DOHH2 (cell line): ENCODE measurements at regions not wholly inside any gene's neighbourhood (a gene's known extent, or its start where the extent isn't known, plus 50 kb on each side); places are given as distances from the start of the nearest gene placed in this dataset.
"Not testable (repeated sequence)": the region's sequence is repeated elsewhere in the genome, so short reads cannot be mapped to it uniquely, and the experiment has no call there.

ENCODE experiments used
- H3F3A ChIP-seq: fragments of 200-600 bp; sonication (generic), shearing (Covaris generic); 2 replicates; pipeline ENCODE4 v1.6.0; 2016; ENCODE audit warnings: antibody characterized with exemption, mild to moderate bottlenecking; ENCODE audit not compliant: control insufficient read depth, insufficient read depth
- H3K27ac ChIP-seq: fragments of 200-600 bp; sonication (generic); 2 replicates; pipeline ENCODE4 v1.5.1; 2014; ENCODE audit warnings: low read depth, mild to moderate bottlenecking, low read length, moderate library complexity
- H3K27me3 ChIP-seq: fragments of 200-600 bp; sonication (generic); 2 replicates; pipeline ENCODE4 v1.6.1; 2014; ENCODE audit warnings: mild to moderate bottlenecking, low read length, mixed read lengths; ENCODE audit not compliant: control insufficient read depth
- H3K36me3 ChIP-seq: fragments of 200-600 bp; sonication (generic); 2 replicates; pipeline ENCODE4 v1.6.1; 2014; ENCODE audit warnings: mild to moderate bottlenecking, low read length, moderate library complexity, mixed read lengths; ENCODE audit not compliant: control insufficient read depth
- H3K4me1 ChIP-seq: fragments of 200-600 bp; sonication (generic); 2 replicates; pipeline ENCODE4 v1.6.1; 2014; ENCODE audit warnings: mild to moderate bottlenecking, low read length, mixed read lengths; ENCODE audit not compliant: control insufficient read depth
- H3K4me2 ChIP-seq: fragments of 200-600 bp; sonication (generic); 2 replicates; pipeline ENCODE4 v1.6.0; 2014; ENCODE audit warnings: mild to moderate bottlenecking, low read length, moderate library complexity
- H3K4me3 ChIP-seq: fragments of 200-600 bp; sonication (generic); 2 replicates; pipeline ENCODE4 v1.5.1; 2014; ENCODE audit warnings: mild to moderate bottlenecking, low read length, mixed read lengths
- H3K79me2 ChIP-seq: fragments of 200-600 bp; sonication (generic); 2 replicates; pipeline ENCODE4 v1.6.1; 2014; ENCODE audit warnings: mild to moderate bottlenecking, low read length, mixed read lengths; ENCODE audit not compliant: control insufficient read depth
- H3K9me2 ChIP-seq: fragments of 200-600 bp; sonication (generic); replicated peaks from 2 replicates; pipeline ENCODE4 v1.6.1; 2014; ENCODE audit warnings: mild to moderate bottlenecking, low read length, mixed read lengths; ENCODE audit not compliant: control insufficient read depth
- H3K9me3 ChIP-seq: fragments of 200-600 bp; sonication (generic); 2 replicates; pipeline ENCODE4 v1.6.1; 2014; ENCODE audit warnings: antibody characterized with exemption, low read length, mixed read lengths; ENCODE audit not compliant: control insufficient read depth, insufficient read depth
- H4K20me1 ChIP-seq: fragments of 200-600 bp; sonication (generic); 2 replicates; pipeline ENCODE4 v1.6.0; 2014; ENCODE audit warnings: low read depth, mild to moderate bottlenecking, antibody characterized with exemption, low read length, moderate library complexity; ENCODE audit not compliant: control insufficient read depth, insufficient read depth
- EZH2phosphoT487 ChIP-seq: fragments of 200-600 bp; sonication (generic); IDR thresholded peaks from 2 replicates; pipeline ENCODE4 v1.6.1; 2017; ENCODE audit warnings: borderline replicate concordance, mild to moderate bottlenecking, antibody characterized with exemption, low read length, moderate library complexity, mixed read lengths
- TF ChIP-seq, protein P1 (sequence below): fragments of 200-600 bp; sonication (generic); IDR thresholded peaks from one replicate; pipeline ENCODE4 v1.5.1; 2014; ENCODE audit warnings: antibody characterized with exemption, mild to moderate bottlenecking, low read depth, low read length; ENCODE audit not compliant: poor library complexity, severe bottlenecking

DNA sequence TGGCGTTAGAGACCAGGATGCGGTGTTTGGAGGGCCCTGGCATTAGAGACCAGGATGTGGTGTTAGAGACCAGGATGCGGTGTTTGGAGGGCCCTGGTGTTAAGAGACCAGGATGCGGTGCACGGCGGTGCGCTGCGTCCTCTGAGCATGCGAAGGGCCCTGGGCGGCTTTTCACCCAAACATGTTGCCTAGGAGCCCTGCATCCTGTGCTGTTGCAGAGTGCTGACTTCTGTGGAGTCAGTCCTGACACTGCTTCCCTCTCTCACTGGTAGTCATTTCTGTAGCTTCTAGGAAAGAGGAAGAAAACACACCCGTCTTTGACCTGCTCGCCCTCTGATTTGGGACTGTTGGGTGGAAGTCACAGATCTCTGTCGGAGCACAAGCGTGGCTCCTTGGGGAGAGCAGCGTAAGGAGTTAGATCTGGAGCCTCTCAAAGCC, 141.2 kb downstream of the LAT start:
- H4K20me1 ChIP-seq: no peaks in the 10 kb centered on the region
- H3K4me2 ChIP-seq: no peak overlapping the region
- H3K4me3 ChIP-seq: no peak overlapping the region

DNA sequence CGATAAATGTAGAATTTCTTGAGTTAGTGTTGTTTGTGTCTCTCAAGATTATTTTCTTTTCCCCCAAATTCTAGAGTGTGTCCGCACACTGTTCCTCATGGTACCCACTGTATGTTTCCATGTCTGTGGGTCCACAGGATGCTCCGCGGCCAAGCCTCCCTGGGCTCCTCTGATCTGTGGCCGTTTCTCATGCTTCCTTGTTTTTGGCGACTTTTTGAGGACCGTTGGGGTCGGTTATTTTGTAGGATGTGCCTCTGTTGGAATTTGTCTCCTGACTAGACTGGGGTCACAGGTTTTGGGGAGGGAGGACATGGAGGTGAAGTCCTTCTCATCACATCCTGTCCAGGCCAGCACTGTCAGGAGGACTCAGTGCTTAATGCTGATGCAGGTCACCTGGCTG, 140.0 kb downstream of the LAT start:
- Histone ChIP-seq H3K9me3 (no peaks in the 10 kb centered on the region), H3K27me3 (no peaks in the 10 kb centered on the region), H3K79me2 (no peaks in the 10 kb centered on the region), H3K27ac (no peak overlapping the region), H3K4me3 (no peak overlapping the region), H3K36me3 (no peaks in the 10 kb centered on the region), H4K20me1 (no peaks in the 10 kb centered on the region), H3K4me1 (no peaks in the 10 kb centered on the region), H3K9me2 (no peaks in the 10 kb centered on the region), H3K4me2 (no peak overlapping the region), H3F3A (no peaks in the 10 kb centered on the region)
- TF ChIP-seq, protein P1, sequence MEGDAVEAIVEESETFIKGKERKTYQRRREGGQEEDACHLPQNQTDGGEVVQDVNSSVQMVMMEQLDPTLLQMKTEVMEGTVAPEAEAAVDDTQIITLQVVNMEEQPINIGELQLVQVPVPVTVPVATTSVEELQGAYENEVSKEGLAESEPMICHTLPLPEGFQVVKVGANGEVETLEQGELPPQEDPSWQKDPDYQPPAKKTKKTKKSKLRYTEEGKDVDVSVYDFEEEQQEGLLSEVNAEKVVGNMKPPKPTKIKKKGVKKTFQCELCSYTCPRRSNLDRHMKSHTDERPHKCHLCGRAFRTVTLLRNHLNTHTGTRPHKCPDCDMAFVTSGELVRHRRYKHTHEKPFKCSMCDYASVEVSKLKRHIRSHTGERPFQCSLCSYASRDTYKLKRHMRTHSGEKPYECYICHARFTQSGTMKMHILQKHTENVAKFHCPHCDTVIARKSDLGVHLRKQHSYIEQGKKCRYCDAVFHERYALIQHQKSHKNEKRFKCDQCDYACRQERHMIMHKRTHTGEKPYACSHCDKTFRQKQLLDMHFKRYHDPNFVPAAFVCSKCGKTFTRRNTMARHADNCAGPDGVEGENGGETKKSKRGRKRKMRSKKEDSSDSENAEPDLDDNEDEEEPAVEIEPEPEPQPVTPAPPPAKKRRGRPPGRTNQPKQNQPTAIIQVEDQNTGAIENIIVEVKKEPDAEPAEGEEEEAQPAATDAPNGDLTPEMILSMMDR: no peak
- no peak for TF ChIP-seq EZH2phosphoT487

More for the DNA sequence above, 141.2 kb downstream of the LAT start:
- Histone ChIP-seq H3F3A (no peaks in the 10 kb centered on the region), H3K27me3 (no peaks in the 10 kb centered on the region), H3K27ac (no peak overlapping the region), H3K79me2 (no peaks in the 10 kb centered on the region), H3K9me3 (no peaks in the 10 kb centered on the region), H3K36me3 (no peaks in the 10 kb centered on the region), H3K4me1 (no peaks in the 10 kb centered on the region), H3K9me2 (no peaks in the 10 kb centered on the region)
- TF ChIP-seq, protein P1: no peak
- TF ChIP-seq EZH2phosphoT487: no peak

DNA sequence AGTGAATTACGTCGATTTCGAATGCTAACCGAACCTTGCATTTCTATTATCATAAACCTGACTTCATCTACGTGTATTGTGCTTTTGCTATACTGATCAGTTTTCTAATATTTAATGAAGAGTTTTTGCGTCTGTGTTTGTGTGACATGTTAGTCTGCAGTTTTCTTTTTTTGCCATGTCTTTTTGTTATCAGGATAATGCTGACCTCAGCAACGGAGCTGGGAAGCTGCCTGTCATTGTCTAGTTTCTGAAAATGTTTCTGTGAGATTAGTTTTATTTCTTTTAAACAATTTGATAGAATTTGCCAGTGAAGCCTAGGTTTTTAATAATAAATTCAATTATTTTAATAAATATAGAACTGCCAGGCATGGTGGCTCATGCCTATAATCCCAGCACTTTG, 139.3 kb downstream of the LAT start:
- not testable (repeated sequence) for H3K4me3 ChIP-seq, H4K20me1 ChIP-seq, H3K27me3 ChIP-seq, H3F3A ChIP-seq, H3K9me3 ChIP-seq, H3K27ac ChIP-seq, H3K79me2 ChIP-seq, H3K4me2 ChIP-seq, H3K4me1 ChIP-seq, H3K36me3 ChIP-seq, H3K9me2 ChIP-seq

DNA sequence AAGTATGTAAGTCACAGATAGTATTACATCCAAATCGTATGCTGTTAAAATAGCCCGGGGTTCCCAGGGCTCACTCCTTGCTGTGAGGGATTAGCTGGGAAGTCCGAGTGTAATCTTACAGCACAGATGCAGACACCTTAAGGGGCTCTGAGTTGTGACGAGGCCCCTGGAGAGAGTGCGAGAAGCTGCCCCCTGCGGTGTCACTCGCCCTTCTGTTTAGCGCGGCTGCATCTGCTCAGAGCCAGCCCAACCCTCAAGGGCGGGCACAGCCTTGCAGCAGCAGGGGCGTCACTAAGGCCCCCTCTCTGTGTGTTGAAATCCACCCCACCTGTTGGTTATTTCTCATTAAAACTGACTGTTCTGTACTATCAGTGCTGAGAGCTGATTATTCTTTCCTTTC, 135.8 kb downstream of the LAT start:
- not testable (repeated sequence) for H3K27me3 ChIP-seq, H3K79me2 ChIP-seq, H3F3A ChIP-seq, H3K4me1 ChIP-seq, H3K9me3 ChIP-seq, H3K9me2 ChIP-seq, H3K36me3 ChIP-seq, H3K27ac ChIP-seq, H4K20me1 ChIP-seq, H3K4me3 ChIP-seq, H3K4me2 ChIP-seq

DNA sequence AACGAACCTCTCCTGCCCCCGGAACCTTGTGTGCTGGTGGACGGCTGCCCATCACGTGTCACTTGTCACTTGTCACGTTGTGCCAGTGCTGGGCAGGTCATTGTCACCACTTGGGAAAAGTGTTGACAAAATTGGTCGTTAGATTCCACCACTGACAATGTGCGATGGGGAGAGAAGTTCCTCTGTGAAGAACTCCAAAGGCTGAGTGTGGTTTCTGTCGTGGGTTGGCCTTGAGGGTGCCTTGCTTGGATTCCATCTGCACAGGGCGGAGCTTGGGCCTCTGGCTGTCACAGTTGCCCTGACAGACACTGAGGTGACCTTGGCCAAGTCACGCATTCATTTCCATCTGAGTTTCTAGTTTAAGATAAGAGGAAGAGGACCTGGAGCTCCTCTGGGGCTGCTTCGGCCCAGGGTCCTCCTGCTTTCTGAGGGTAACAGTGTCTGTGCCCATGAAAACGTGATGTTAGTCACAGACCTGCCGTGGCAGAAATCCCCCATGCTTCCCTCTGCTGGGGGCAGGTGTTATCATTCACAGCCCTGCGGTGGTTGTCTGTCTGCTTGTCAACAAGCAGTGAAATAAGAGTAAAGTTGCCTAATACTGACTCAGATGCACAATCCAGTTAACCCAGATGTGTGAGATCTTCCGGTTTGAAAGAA, 133.6 kb downstream of the LAT start:
- H3K4me3 ChIP-seq, H3K9me2 ChIP-seq, H4K20me1 ChIP-seq, H3K4me1 ChIP-seq, H3K27me3 ChIP-seq, H3K79me2 ChIP-seq, H3K36me3 ChIP-seq, H3K27ac ChIP-seq, H3F3A ChIP-seq, H3K9me3 ChIP-seq, H3K4me2 ChIP-seq: not testable (repeated sequence)
